NCI-H82 treated with DMSO at 0.1 percent for 48 hours (cell line): ENCODE measurements at regions not wholly inside any gene's neighbourhood (a gene's known extent, or its start where the extent isn't known, plus 50 kb on each side); places are given as distances from the start of the nearest gene placed in this dataset.
"Not testable (repeated sequence)": the region's sequence is repeated elsewhere in the genome, so short reads cannot be mapped to it uniquely, and the experiment has no call there.

Experiments
- DNase-seq: peaks from one replicate; lab custom pipeline; 2025; ENCODE audit not compliant: unreplicated experiment; lab: John Stamatoyannopoulos, UW

DNA sequence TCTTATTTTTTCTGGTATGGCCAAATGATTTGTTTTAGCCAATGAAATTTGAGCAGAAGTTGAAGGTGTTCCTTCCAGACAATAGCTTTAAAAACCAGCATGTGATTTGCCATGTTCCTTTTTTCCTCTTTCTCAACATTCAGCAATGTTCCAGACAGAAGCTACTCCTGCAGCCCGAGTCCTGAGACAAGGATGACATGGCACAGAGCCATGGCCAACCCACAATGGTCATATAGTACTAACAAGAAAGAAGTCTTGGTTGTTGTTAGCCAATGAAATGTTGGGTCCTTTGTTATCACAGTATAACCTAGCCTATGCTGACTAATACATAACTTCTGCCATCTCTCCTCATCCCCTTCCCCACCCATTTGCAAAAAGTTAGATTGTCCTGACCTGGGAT, 211.1 kb upstream of the STT3B start:
- no peak for DNase-seq

DNA sequence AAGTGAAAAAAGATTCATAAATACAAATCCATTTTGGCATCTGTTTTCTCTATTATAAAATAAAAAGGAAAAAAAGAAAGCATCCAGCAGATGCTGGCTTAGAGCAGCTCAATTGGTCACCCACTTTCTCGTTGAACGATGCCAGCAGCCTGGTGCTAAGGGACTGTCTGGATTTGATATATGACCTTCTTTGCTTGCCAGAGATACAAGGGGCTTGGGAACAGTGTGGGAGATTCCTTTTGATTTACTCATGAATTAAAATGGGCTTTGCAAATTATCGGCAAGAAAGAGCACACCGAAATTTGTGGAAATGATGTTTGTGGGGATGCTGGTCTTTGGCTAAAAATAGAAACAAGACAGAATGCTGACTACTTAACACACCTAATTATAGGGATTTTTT, 210.3 kb upstream of the STT3B start:
- no peak for DNase-seq

DNA sequence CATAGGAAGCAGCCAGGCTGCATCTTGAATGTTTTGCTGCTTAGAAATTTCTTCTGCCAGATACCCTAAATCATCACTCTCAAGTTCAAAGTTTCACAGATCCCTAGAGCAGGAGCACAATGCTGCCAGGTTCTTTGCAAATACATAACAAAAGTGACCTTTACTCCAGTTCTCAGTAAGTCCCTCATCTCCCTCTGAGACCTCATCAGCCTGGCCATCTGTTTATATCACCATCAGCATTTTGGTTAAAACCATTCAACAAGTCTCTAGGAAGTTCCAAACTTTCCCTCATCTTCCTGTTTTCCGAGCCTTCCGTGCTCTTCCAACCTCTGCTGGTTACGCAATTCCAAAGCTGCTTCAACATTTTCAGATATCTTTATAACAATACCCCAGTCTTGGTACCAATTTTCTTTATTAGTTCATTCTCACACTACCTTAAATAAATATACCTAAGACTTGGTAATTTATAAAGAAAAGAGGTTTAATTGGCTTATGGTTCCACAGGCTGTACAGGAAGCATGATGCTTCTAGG, 204.8 kb upstream of the STT3B start:
- not testable (repeated sequence) for DNase-seq

DNA sequence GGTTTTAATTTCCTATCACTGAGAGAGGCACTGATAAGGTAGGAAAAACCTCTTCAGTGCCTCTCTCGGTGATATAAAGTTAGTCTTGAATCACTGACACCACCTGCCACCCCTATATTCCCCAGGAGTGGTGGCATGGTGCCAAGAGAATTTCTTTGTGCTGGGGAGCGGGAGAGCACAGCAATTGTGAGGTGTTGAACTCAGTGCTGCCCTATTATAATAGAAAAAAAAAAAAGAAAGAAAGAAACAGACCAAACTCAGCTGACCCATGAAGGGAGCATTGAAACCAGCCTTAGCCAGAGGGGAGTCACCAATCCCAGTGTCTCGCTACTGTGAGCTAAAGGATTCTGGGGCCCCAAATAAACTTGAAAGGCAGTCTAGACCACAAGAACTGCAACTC, 201.4 kb upstream of the STT3B start:
- DNase-seq = no peak

DNA sequence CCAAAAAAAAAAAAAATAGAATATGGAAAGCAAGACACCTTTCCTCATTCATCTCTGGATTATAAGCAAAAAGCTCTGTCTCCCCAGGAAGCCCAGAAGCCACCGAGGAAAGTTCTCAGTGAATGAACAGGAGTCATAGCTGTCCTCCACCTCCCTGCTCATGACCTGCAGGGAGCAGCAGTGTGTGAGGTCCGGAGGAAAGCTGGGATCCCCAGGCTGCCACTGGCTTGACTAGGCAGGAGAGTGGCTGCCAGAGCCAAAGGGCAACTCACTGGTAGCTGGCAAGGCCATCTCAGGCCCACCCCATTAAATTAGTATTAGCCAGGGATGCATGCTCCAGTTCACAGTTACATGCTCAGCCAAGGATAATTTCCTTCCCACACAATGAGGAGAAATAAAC, 191.6 kb upstream of the STT3B start:
- DNase-seq = no peak

DNA sequence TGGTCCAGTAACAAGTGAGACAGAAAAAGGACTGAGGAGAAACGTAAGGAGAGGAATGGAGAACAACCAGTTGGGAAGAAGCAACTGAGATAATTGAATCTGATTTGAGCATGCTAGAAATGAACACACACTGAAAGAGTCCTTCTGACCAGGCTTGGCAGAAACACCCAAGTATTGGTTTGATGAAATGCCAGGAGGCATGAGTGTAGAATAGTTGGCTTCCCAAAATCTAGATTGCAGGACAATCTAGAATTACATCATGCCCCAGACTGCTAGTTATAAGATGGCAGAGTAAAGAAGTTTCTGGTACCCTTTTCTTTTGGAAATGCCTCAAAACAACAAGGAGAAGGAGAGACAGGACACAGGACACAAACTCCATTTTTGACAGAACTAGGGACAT, 189.7 kb upstream of the STT3B start:
- no peak for DNase-seq

DNA sequence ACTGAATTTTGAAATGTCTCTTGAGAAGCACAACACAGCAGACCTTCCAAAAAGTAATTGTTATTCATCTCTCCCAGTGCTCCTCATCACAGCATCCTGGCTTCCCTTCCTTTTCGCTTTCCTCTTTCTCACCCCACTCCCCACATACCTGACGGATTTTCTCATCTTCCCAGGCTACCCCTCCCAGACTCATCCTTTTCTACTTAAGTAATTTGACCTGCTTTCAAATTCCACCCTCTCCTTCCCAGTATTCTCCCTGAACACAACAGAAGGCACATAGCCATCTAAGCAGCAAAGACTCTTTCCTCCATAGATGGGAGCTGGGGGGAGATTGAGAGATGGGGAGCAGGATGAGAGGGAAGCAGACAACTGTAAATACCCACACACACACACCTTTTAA, 187.1 kb upstream of the STT3B start:
- no peak for DNase-seq

DNA sequence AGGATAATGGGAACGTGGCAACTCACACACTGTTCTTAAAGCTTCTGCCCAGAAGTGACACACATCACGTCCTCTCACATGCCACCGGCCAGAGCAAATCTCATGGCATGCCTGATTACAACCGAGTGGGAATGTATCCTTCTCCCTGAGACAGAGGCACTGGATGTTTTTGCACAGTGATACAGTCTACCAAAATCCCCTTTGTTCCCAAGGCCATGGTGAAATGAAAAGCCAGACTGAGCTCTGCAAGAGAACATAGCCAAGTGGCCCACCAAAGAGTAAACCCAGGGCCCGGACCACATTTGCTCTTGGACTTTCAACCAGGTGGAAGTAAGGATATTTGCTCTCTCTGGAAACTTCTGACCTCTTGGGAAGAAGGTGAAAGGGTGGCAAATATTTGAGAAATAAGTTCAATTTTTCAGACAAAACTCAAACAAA, 186.2 kb upstream of the STT3B start:
- no peak for DNase-seq

DNA sequence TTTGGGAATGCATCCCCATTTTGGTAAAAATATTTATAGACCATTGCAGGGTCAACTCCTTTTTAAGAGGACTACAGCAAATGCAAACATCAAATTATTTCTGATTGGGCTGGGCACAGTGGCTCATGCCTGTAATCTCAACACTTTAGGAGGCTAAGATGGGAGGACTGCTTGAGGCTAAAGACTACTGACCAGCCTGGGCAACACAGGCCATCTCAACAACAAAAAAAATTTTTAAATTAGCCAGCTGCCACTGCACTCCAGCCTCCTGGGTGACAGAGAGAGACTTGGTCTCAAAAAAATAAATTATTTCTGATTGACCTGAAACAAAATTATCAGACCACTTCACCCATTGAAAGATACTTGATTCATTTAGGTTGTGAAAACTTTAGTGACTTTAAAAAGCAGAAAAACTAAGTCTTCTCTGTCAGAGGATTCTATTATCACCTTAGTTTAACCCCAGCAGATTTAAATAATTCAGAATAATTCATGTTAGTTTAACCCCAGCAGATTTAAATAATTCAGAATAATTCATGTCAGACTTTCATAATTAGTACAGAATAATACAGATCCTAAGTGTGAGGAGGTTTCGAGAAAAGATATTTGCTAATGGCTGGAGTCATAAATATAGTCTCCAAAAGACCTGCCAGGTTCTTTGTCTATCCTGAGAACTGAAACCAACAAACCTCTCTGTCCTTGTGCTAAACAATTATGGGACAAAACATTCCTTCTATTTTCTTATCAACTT, 183.6 kb upstream of the STT3B start:
- no peak for DNase-seq

DNA sequence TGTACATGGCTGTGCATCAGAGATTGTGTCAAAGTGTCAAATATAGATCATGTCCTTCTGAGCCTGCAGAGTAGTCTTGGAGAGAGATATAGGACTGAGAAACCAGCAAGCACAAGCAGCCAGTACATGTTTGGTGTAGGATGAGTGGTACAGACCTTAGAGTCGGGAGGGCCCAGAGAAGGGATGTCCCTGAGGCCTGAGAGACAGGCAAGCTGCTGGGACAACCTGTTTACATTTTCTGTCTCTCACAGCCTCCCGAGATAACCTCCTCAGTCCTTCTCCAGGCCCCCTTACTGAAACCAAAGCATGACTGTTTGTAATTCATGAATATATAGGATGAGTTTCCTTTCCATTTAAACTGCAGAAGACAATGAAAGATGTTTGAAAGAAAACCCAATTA, 182.4 kb upstream of the STT3B start:
- no peak for DNase-seq

DNA sequence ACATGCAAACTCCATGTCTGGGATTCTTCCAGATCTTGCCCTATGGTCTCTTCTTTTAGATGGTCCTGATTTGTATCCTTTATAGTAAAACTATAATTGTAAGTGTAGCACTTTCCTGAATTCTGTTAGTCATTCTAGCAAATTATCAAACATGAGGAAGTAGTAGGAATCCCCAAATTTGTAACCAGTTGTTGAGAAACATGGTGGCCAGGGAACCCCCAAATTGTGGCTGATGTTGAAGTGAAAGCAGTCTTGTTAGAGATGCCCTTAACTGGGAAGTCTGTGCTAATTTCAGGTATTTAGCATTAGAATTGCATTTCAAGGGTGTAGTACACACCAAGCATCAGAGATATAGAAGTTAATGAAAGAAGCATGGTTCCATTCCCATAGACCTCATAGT, 180.4 kb upstream of the STT3B start:
- no peak for DNase-seq

DNA sequence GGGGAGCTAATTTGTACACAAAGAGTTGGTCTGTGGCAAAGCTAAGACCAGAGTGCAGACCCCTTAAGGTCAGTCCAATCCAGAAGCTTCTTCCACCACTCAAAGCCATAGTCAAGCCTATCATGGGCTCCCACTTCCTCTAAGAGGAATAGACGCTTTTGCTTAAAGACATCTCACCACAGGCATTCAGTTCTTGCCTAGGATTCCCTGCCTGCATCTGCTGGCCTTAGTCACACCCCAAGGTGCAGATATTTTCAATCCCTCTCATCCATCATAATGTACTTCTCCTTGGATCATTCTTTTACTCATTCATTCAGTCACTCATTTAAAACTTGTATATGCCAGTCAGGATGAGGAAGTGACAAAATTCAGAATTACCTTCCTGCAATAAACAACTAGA, 179.6 kb upstream of the STT3B start:
- no peak for DNase-seq

DNA sequence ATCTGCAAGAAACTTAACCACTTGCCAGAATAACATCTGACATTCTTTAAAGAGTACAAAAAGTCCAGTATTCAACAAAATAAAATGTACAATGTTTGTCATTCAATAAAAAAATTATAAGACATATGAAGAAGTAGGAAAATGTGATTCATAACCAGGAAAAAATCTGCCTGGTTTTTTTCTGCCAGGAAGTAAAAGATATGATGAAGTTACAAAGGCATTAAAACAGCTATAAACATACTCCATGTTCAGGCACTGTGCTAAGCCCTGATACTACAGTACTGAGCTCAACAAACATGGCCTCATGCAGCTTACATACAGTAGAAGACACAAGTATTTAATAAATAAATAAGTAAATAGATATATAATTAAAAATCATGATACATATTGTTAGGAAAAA, 178.4 kb upstream of the STT3B start:
- DNase-seq = no peak

DNA sequence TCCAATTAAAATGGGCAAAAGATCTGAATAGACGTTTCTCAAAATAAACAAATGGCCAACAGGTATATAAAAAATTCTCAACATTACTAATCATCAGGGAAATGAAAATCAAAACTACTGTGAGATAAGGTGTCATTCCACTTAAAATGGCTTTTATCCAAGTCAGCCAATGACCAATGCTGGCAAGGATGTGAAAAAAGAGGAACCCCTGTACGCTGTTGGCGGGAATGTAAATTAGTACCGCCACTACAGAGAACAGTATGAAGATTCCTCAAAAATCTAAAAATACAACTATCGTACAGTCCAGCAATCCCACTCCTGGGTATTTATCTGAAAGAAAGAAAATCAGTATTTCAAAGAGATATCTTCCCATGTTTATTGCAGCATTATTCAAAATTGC, 176.9 kb upstream of the STT3B start:
- DNase-seq = no peak

DNA sequence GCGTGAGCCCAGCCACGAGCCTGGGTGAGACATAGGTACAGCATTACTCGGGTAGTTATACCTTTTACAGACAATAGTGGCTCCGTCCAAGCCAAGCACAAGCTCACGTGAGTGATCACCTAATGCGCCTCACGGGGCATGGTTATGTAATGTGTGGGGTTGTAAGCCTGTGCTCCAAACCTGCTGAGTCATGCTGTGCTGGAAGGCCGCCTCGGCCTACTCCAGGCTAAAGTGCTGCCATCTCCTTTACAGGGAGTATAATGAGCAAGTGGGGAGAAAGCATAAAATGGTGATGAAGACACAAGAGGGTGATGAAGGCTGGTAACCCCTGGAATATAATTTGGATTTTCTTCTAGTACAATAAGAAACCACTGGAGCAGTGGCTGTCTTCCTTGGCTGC, 175.8 kb upstream of the STT3B start:
- DNase-seq = no peak

DNA sequence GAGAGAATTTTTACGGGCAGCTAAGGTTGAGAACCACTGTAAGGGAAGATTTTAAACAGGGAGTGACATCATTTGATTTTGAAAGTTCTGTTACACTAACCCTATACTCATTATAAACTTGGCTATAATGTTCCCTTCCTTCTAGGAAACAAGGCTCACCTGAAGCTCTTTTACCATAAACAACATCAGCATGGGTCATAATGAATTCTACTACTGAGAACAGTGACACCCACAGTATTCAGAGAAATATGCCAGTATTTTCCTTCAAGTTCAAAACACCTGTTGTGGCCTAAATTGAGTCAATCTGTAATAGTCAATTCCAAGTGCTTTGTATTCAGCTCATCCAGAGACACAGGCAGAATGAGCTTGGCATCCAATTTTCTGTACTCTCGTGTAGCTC, 175.3 kb upstream of the STT3B start:
- DNase-seq = no peak

DNA sequence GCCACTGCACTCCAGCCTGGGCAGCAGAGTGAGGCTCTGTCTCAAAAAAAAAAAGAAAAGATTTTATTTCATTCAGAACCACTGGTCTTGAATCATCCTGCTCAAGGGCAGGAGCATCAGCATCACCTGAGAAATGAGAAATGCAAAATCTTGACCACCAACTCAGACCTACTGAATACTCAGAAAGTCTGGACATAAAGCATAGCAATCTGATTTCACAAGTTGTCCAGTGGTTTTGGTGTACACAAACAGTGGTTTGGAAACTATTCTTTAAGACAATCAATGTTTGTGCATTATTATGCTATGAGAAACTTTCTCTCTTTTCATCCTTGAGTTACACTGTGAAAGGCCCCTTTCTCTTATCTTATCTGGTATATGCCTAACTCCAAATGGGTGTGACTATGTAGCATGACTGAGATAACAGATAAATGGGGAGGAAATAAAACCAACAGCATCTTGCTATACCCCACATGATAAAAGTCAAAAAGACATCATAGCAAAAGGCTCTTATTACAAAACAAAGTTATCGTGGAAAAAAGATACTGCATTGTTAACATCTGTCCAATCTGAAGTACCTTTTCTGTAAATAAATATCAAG, 174.2 kb upstream of the STT3B start:
- DNase-seq = no peak

DNA sequence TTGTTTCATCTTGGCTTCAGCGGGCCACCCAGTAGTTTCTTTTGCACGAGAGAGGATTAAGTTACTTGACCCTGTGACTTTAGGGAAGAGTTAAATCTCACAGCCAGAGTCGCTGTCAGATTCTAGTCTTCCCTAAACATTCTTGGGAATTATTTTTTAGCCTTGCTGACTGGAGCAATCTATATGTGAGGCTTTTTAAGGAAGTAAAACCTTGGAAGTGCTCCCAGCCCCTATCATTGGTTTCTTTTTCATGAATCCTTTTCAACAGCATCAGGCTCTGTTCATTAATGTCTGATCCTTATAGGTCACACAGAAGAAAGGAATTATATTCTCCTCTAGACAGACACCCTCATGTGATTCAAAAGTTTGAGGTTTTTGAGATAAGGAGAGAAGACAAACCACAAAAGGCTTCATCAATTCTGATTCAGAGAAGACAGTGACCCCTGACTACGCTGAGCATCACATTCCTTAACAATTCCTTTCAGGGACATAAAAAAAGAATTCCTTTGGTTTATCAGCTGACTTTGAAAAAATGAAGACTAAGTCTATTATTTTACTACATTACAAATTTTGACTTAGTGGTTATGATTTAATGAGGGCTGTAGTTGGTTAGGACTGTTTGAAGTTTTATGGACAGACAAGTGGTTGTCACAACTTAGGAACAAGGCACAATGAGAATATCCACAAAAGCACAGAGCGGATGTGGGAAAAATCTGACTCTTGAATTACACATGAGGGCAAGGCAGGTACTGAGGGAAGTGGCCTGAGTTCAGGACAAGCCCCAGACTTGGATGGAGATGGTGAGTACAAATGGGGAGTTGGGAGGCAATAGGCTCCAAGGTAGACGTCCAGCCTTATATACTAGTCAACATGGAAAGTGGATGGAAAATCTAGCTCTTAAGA, 171.1 kb upstream of the STT3B start:
- no peak for DNase-seq

DNA sequence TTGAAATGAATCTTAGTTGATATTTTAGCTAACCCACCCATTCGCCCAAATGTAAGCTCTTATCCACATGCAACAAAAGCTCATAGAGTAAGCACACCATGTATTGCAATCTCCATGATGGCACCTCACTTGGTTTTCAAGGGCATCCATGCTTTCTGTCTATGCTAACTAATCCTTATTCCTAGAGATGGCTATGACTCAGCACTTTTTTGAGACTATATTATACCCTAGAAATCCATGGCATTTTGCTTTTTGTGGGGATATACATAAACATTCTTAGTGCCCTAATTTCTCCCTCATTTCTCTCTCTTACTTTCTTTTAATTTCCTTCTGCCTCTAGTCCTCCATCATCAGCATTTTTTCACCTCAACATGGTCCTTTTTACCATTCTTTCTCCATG, 168.5 kb upstream of the STT3B start:
- DNase-seq = no peak

DNA sequence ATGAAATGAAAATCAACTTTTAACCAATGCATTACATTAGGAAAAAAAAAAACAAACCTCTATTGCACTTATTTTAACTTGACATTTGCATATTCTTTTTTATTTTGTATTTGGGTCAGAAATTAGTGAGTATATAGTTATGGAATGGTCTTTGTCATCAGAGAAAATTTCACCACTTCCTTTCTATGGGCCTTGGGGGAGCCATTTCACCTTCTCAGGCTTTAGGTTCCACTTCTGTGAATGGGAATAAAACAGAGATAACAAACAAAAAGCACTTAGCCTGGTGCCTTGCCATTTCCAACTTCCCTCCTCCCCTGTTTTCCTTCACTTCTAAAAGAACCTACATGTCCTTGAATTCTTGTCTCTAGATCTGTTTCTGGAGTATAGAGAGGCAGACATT, 168.0 kb upstream of the STT3B start:
- DNase-seq = no peak

DNA sequence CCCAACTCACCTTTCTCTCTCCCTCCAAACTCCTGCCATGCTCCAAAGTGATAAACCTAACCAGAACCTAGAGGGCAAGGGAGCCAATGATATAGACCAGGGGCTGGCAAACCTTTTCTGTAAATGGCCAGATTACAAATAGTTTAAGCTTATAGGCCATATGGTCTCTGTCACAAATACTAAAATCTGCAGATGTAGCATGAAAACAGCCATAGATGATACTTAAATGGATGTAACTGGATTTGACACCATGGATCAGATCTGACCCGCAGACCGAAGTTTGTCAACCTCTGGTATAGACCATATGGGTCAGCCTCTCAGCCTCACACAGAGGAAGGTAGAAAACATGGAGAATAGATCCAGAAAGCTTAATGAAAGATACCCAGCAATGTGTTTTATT, 165.2 kb upstream of the STT3B start:
- DNase-seq = no peak
